Bronchial epithelial cell (primary cell): ENCODE measurements at regions not wholly inside any gene's neighbourhood (a gene's known extent, or its start where the extent isn't known, plus 50 kb on each side); places are given as distances from the start of the nearest gene placed in this dataset.
A peak's percentile ranks its signal among the peaks of the same experiment; 100 is the strongest.

Source experiments
- DNase-seq: peaks from one replicate; pipeline ENCODE4 v3.0.0-alpha.2; 2010; ENCODE audit warnings: low read depth
- FAIRE-seq: peaks from 2 replicates; lab custom pipeline; 2011; peaks lifted over from hg19 to GRCh38; lab: Jason Lieb, UNC
- H3K27me3 ChIP-seq: 2 replicates; pipeline ENCODE4 v1.5.1; 2011; ENCODE audit warnings: low read length; ENCODE audit not compliant: control insufficient read depth, insufficient read depth
- H3K36me3 ChIP-seq: 2 replicates; pipeline ENCODE4 v1.5.1; 2011; ENCODE audit warnings: low read length; ENCODE audit not compliant: control insufficient read depth, insufficient read depth
- H3K4me3 ChIP-seq: 2 replicates; pipeline ENCODE4 v1.5.1; 2011; ENCODE audit warnings: mild to moderate bottlenecking, low read depth, low read length, control low read depth
- TF ChIP-seq, protein P1 (sequence below): IDR thresholded peaks from 2 replicates; pipeline ENCODE4 v1.5.1; 2011; ENCODE audit warnings: mild to moderate bottlenecking, moderate library complexity, low read length, control low read depth, inconsistent platforms; ENCODE audit not compliant: insufficient read depth, severe bottlenecking

DNA sequence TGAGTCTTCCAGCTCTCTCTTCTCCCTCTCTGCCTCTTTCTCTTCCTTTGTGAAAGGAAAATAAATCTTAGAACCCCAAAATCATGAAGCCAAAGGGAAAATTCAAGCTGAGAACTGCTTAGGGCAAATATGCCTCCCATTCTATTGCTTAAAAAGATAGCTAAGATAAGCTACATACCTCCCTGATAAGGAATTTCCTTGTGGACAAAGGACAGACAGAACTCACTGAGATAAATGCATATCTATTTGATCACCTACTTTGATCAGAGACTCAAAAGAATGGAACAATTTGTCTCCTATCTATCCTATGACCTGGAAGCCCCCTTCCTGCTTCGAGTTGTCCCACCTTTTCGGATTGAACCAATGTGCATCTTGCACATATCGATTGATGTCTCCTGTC, 220.6 kb upstream of the NMUR2 start:
- no peaks in the 10 kb centered on the region for H3K27me3 ChIP-seq

DNA sequence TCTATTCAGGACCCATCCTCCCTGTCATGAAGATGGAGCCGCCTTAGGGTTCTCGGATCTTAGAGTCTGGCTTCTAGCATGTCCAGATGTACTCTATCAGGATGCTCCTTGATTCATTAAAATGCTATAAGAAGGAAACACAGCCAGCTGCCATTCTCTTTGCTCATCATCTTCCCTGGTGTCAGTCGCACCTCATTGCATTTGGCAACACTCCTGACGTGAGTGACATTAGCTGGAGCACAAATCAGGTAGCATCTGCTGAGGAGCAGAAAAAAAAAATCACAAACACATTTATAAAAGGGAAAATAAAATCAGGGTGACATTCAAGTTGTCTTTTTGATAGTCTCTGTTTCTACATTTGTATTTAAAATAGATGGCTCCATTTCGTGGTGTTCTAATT, 226.1 kb upstream of the NMUR2 start:
- no peaks in the 10 kb centered on the region for H3K36me3 ChIP-seq
- TF ChIP-seq, protein P1, sequence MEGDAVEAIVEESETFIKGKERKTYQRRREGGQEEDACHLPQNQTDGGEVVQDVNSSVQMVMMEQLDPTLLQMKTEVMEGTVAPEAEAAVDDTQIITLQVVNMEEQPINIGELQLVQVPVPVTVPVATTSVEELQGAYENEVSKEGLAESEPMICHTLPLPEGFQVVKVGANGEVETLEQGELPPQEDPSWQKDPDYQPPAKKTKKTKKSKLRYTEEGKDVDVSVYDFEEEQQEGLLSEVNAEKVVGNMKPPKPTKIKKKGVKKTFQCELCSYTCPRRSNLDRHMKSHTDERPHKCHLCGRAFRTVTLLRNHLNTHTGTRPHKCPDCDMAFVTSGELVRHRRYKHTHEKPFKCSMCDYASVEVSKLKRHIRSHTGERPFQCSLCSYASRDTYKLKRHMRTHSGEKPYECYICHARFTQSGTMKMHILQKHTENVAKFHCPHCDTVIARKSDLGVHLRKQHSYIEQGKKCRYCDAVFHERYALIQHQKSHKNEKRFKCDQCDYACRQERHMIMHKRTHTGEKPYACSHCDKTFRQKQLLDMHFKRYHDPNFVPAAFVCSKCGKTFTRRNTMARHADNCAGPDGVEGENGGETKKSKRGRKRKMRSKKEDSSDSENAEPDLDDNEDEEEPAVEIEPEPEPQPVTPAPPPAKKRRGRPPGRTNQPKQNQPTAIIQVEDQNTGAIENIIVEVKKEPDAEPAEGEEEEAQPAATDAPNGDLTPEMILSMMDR, result no peak
- no peak for FAIRE-seq
- H3K4me3 ChIP-seq, result no peak overlapping the region
- H3K27me3 ChIP-seq, result no peaks in the 10 kb centered on the region
- DNase-seq, result no peak

More for the DNA sequence above, 220.6 kb upstream of the NMUR2 start:
- no peak for DNase-seq
- H3K36me3 ChIP-seq, result no peaks in the 10 kb centered on the region
- H3K4me3 ChIP-seq, result no peak overlapping the region
- TF ChIP-seq, protein P1, result no peak
- peak; percentile 7 for FAIRE-seq

DNA sequence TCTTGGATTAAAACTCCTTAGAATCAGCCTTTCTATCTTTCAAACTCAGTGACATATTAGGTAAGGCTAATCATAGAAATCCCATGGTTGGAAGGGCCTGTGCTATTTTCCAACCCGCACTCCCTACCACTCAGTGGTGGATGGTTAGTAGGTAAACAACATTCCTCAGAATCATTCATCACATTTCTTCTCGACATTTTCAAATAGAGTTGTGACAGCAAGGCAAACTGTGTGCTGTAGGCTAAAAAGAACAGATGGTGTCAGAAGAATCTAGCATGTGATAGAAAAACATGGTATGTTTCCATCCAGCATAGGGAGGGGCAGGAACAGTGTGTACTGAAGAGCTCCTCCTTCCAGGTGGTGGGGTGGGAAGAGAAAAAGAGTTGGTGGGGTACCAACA, 227.3 kb upstream of the NMUR2 start:
- DNase-seq, result no peak
- TF ChIP-seq, protein P1, result no peak
- no peak overlapping the region for H3K4me3 ChIP-seq
- H3K36me3 ChIP-seq, result no peaks in the 10 kb centered on the region
- FAIRE-seq, result no peak
- no peaks in the 10 kb centered on the region for H3K27me3 ChIP-seq

DNA sequence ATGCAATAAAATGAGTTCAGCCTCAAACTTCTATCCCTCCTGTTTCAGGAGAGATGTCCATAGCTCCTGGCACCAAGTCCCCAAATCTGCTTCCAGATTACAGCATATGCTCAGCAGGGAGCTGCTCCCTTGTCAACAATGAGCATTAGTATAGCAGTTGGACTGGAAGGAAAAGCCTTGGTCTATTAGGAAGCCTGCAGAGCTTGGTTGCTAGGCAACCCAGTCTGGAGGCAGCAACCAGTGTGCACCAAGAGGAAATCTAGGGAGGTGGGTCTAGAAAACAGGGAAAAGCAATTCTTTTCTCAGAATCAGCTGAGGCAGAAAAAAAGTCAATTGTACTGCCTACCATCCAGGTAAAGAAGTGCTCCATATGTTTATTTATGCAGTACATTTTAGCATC, 229.5 kb upstream of the NMUR2 start:
- no peak for DNase-seq
- H3K36me3 ChIP-seq, result no peaks in the 10 kb centered on the region
- no peak for FAIRE-seq
- no peaks in the 10 kb centered on the region for H3K27me3 ChIP-seq
- TF ChIP-seq, protein P1, result no peak
- H3K4me3 ChIP-seq, result no peak overlapping the region

DNA sequence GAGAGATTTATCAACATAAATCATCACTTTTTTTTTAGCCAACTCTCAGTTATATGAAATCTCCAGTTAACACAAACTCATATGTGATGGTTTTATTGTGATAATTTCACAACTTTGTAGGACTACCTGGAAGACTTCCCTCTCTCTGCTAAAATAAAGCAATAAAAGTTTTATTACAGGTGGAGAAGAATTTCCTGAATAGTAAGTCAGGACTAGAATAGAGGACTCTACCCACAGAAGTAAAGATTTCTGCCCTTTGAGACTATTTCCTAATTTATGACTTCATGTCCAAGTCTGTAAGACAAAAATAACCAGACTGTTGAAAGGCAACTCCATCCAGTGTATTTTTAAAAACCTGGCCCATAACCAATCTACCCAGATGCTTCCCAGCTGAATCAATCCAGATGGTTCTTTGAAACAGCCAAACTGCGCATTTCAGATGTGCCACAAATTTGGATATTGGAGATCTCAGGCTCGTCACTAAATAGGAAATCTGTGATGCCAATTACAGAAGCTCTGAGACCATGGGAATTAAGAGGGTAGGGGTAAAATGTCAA, 234.0 kb upstream of the NMUR2 start:
- FAIRE-seq (no peak), DNase-seq (no peak)
- H3K27me3 ChIP-seq, result no peaks in the 10 kb centered on the region
- no peaks in the 10 kb centered on the region for H3K36me3 ChIP-seq
- no peak overlapping the region for H3K4me3 ChIP-seq
- TF ChIP-seq, protein P1, result no peak
